KBM-7 (cell line): ENCODE measurements at regions not wholly inside any gene's neighbourhood (a gene's known extent, or its start where the extent isn't known, plus 50 kb on each side); places are given as distances from the start of the nearest gene placed in this dataset.

ENCODE experiments used
- DNase-seq: peaks from one replicate; pipeline ENCODE4 v3.0.0-alpha.2; 2015
- in situ Hi-C: fragments of 300-500 bp; cut with MboI; formaldehyde crosslinking; loops from 2 replicates; pipeline ENCODE4 v1.14.3; 2020; ENCODE audit warnings: low sequenced_read_pairs, low pct_unique_long_range_greater_than_20kb, mixed read lengths

- no peak for DNase-seq
- in situ Hi-C loops: no loop called here
Observed at GRCh38 chr4:3673176-3673575, 93.0 kb upstream of the ADRA2C start.

GRCh38 chr4:3672465-3672831 lies 93.7 kb upstream of the ADRA2C start:
- DNase-seq: no peak
- in situ Hi-C loops: no loop called here

- in situ Hi-C loops: no loop called here
- DNase-seq: no peak
Observed at GRCh38 chr4:3671571-3672464, 94.4 kb upstream of the ADRA2C start.

- in situ Hi-C loops: no loop called here
- no peak for DNase-seq
Observed at GRCh38 chr4:3670521-3671519, 95.4 kb upstream of the ADRA2C start.

- no peak for DNase-seq
- in situ Hi-C loops: no loop called here
Observed at GRCh38 chr4:3669553-3669949, 96.6 kb upstream of the ADRA2C start.

- in situ Hi-C loops: no loop called here
- DNase-seq: no peak
Observed at GRCh38 chr4:3668825-3669552, 97.2 kb upstream of the ADRA2C start.

- in situ Hi-C loops: no loop called here
- DNase-seq: no peak
Observed at GRCh38 chr4:3667258-3667657, 98.9 kb upstream of the ADRA2C start.

GRCh38 chr4:3666263-3666662 lies 99.9 kb upstream of the ADRA2C start:
- in situ Hi-C loops: no loop called here
- no peak for DNase-seq

GRCh38 chr4:3665360-3665891 lies 100.8 kb upstream of the ADRA2C start:
- in situ Hi-C loops: no loop called here
- no peak for DNase-seq

GRCh38 chr4:3663791-3664190 lies 102.4 kb upstream of the ADRA2C start:
- in situ Hi-C loops: no loop called here

GRCh38 chr4:3662516-3662915 lies 103.7 kb upstream of the ADRA2C start:
- DNase-seq: no peak
- in situ Hi-C loops: no loop called here

More at GRCh38 chr4:3663791-3664190, 102.4 kb upstream of the ADRA2C start:
- no peak for DNase-seq

GRCh38 chr4:3661989-3662388 lies 104.2 kb upstream of the ADRA2C start:
- no peak for DNase-seq
- in situ Hi-C loops: no loop called here

- DNase-seq: no peak
- in situ Hi-C loops: no loop called here
Observed at GRCh38 chr4:3660928-3661515, 105.2 kb upstream of the ADRA2C start.

GRCh38 chr4:3660086-3660927 lies 105.9 kb upstream of the ADRA2C start:
- in situ Hi-C loops: no loop called here
- DNase-seq: no peak

GRCh38 chr4:3659131-3659530 lies 107.1 kb upstream of the ADRA2C start:
- in situ Hi-C loops: no loop called here
- DNase-seq: no peak

- DNase-seq: no peak
- in situ Hi-C loops: no loop called here
Observed at GRCh38 chr4:3658530-3658913, 107.7 kb upstream of the ADRA2C start.

GRCh38 chr4:3657902-3658529 lies 108.2 kb upstream of the ADRA2C start:
- in situ Hi-C loops: no loop called here
- no peak for DNase-seq
